Liver (tissue), 8 donors: ENCODE measurements at regions not wholly inside any gene's neighbourhood (a gene's known extent, or its start where the extent isn't known, plus 50 kb on each side); places are given as distances from the start of the nearest gene placed in this dataset.

ENCODE experiments used
- DNase-seq: peaks from one replicate; pipeline ENCODE4 v3.0.0-alpha.2; 2017; ENCODE audit warnings: low spot score
- H3K27ac ChIP-seq, 2 donors: one replicate each; pipeline ENCODE4 v1.7.0; 2013; ENCODE audit warnings: inconsistent platforms in 2 of 2, low read length in 2 of 2, control low read depth in 1 of 2, low read depth in 1 of 2, mild to moderate bottlenecking in 1 of 2
- H3K27me3 ChIP-seq, 4 donors: one replicate each; pipeline versions ENCODE4 v1.6.1 to v1.7.0; 2013; ENCODE audit warnings: low read length in 3 of 4, inconsistent platforms in 1 of 4, mild to moderate bottlenecking in 1 of 4, moderate library complexity in 1 of 4; ENCODE audit not compliant: control insufficient read depth in 4 of 4, insufficient read depth in 4 of 4
- H3K36me3 ChIP-seq, 4 donors: one replicate each; pipeline versions ENCODE4 v1.6.1 to v1.7.0; 2013; ENCODE audit warnings: low read length in 3 of 4, mild to moderate bottlenecking in 3 of 4, low read depth in 1 of 4, moderate library complexity in 1 of 4; ENCODE audit not compliant: control insufficient read depth in 4 of 4, insufficient read depth in 3 of 4
- H3K4me1 ChIP-seq, 4 donors: one replicate each; pipeline versions ENCODE4 v1.6.1 to v1.7.0; 2013; ENCODE audit warnings: low read length in 3 of 4, mild to moderate bottlenecking in 3 of 4, moderate library complexity in 1 of 4; ENCODE audit not compliant: control insufficient read depth in 4 of 4, insufficient read depth in 4 of 4
- H3K4me3 ChIP-seq, 3 donors: one replicate each; pipeline versions ENCODE4 v1.6.1 to v1.7.0; 2013; ENCODE audit warnings: low read length in 3 of 3, control low read depth in 1 of 3, low read depth in 1 of 3, mild to moderate bottlenecking in 1 of 3
- H3K9ac ChIP-seq, 2 donors: one replicate each; pipeline ENCODE4 v1.7.0; 2013; ENCODE audit warnings: low read length in 2 of 2, mild to moderate bottlenecking in 2 of 2, moderate library complexity in 2 of 2, control low read depth in 1 of 2, low read depth in 1 of 2
- H3K9me3 ChIP-seq, 4 donors: one replicate each; pipeline versions ENCODE4 v1.6.1 to v1.7.0; 2013; ENCODE audit warnings: low read length in 3 of 4; ENCODE audit not compliant: control insufficient read depth in 4 of 4
- ATF3 ChIP-seq: IDR thresholded peaks from 2 replicates; pipeline ENCODE4 v1.6.1; 2016; ENCODE audit warnings: antibody characterized with exemption
- CTCF ChIP-seq: fragments of 150-350 bp; IDR thresholded peaks from 2 replicates; pipeline ENCODE4 v1.5.1; 2017; ENCODE audit warnings: improper control_type of control experiment, low read depth, low read length; ENCODE audit not compliant: missing input control
- EGR1 ChIP-seq, 2 donors: IDR thresholded peaks; 2 replicates each; pipeline ENCODE4 v1.6.1; 2016 to 2018; ENCODE audit warnings: antibody characterized with exemption in 2 of 2, low read depth in 2 of 2
- GABPA ChIP-seq, 2 donors: IDR thresholded peaks in 1 of 2; conservative IDR thresholded peaks in 1 of 2; 2 replicates each; pipeline ENCODE4 v1.6.1; 2016; ENCODE audit warnings: antibody characterized with exemption in 2 of 2, mild to moderate bottlenecking in 1 of 2, moderate library complexity in 1 of 2
- HNF4A ChIP-seq, 2 donors: conservative IDR thresholded peaks; 2 replicates each; pipeline ENCODE4 v1.6.1; 2016; ENCODE audit warnings: antibody characterized with exemption in 2 of 2, mild to moderate bottlenecking in 2 of 2
- HNF4G ChIP-seq: IDR thresholded peaks from 2 replicates; pipeline ENCODE4 v1.6.1; 2016; ENCODE audit warnings: antibody characterized with exemption
- JUND ChIP-seq, 2 donors: IDR thresholded peaks; 2 replicates each; pipeline ENCODE4 v1.6.1; 2016; ENCODE audit warnings: antibody characterized with exemption in 2 of 2
- MAX ChIP-seq: IDR thresholded peaks from 2 replicates; pipeline ENCODE4 v1.6.1; 2016; ENCODE audit warnings: antibody characterized with exemption
- NR2F2 ChIP-seq: IDR thresholded peaks from 2 replicates; pipeline ENCODE4 v1.6.1; 2016; ENCODE audit warnings: antibody characterized with exemption
- RAD21 ChIP-seq, 2 donors: IDR thresholded peaks; 2 replicates each; pipeline ENCODE4 v1.6.1; 2016; ENCODE audit warnings: antibody characterized with exemption in 2 of 2, mild to moderate bottlenecking in 2 of 2
- REST ChIP-seq: IDR thresholded peaks from 2 replicates; pipeline ENCODE4 v1.6.1; 2016; ENCODE audit warnings: antibody characterized with exemption, mild to moderate bottlenecking
- RXRA ChIP-seq, 2 donors: IDR thresholded peaks; 2 replicates each; pipeline ENCODE4 v1.6.1; 2017 to 2018; ENCODE audit warnings: antibody characterized with exemption in 2 of 2, mild to moderate bottlenecking in 1 of 2
- SP1 ChIP-seq: IDR thresholded peaks from 2 replicates; pipeline ENCODE4 v1.6.1; 2018; ENCODE audit warnings: antibody characterized with exemption, mild to moderate bottlenecking
- TAF1 ChIP-seq: conservative IDR thresholded peaks from 2 replicates; pipeline ENCODE4 v1.6.1; 2016; ENCODE audit warnings: antibody characterized with exemption, mild to moderate bottlenecking
- YY1 ChIP-seq: IDR thresholded peaks from 2 replicates; pipeline ENCODE4 v1.6.1; 2016; ENCODE audit warnings: antibody characterized with exemption, mild to moderate bottlenecking
- ZBTB33 ChIP-seq: IDR thresholded peaks from 2 replicates; pipeline ENCODE4 v1.6.1; 2016; ENCODE audit warnings: antibody characterized with exemption
- WGBS: extraction: QIAGEN DNeasy Blood & Tissue Kit; methylation state at CpG from one replicate; pipeline ENCODE4 v1.1.7; 2013; 5-methylcytosine and 5-hydroxymethylcytosine counted together
- donor health status: healthy.
- donor health status: healthy.
- donor health status: healthy.
- donor health status: healthy.
- donor health status: healthy.

- no peak for DNase-seq
- TF ChIP-seq RAD21 (IDR thresholded peaks at IDR 0.05) (no peak), HNF4A (conservative IDR thresholded peaks at IDR 0.05) (no peak), EGR1 (IDR thresholded peaks at IDR 0.05; ENCODE audit: low read depth in 2 of 2) (no peak), CTCF (no peak), GABPA (IDR thresholded peaks at IDR 0.05 in 1 of 2, conservative IDR thresholded peaks at IDR 0.05 in 1 of 2) (no peak), ZBTB33 (no peak), TAF1 (no peak), NR2F2 (no peak)
- Histone ChIP-seq H3K4me1 (no peaks in the 10 kb centered on the region), H3K9ac (no peak overlapping the region), H3K27ac (no peak overlapping the region), H3K36me3 (no peaks in the 10 kb centered on the region), H3K27me3 (no peaks in the 10 kb centered on the region), H3K4me3 (no peak overlapping the region), H3K9me3 (no peaks in the 10 kb centered on the region)
- 49% methylated on average over 2 of the region's 2 CpGs for WGBS
These were observed 82.6 kb upstream of the GLI3 start for GRCh38 chr7:42319631-42320030.

GRCh38 chr7:42315631-42316030, 78.6 kb upstream of the GLI3 start:
- H3K9ac ChIP-seq, result no peak overlapping the region
- peaks cover 0 to 3% (median 1%) of the 10 kb centered on the region in 4 donors for H3K9me3 ChIP-seq
- no peak for TF ChIP-seq CTCF
- no peak for TF ChIP-seq NR2F2
- TF ChIP-seq YY1, result no peak
- no peak for TF ChIP-seq RAD21 (IDR thresholded peaks at IDR 0.05)
- TF ChIP-seq SP1, result no peak
- no peak for TF ChIP-seq JUND (IDR thresholded peaks at IDR 0.05)
- DNase-seq, result no peak
- H3K4me1 ChIP-seq, result no peaks in the 10 kb centered on the region
- no peaks in the 10 kb centered on the region for H3K36me3 ChIP-seq
- no peak overlapping the region for H3K4me3 ChIP-seq
- H3K27ac ChIP-seq, result no peak overlapping the region
- no peaks in the 10 kb centered on the region for H3K27me3 ChIP-seq

GRCh38 chr7:42315103-42315502, 78.1 kb upstream of the GLI3 start:
- no peak overlapping the region for H3K4me3 ChIP-seq
- H3K9ac ChIP-seq, result no peak overlapping the region
- H3K36me3 ChIP-seq, result no peaks in the 10 kb centered on the region
- peaks cover 0 to 3% (median 1%) of the 10 kb centered on the region in 4 donors for H3K9me3 ChIP-seq
- H3K27ac ChIP-seq, result no peak overlapping the region
- 53% methylated on average over 3 of the region's 3 CpGs for WGBS
- no peaks in the 10 kb centered on the region for H3K4me1 ChIP-seq
- H3K27me3 ChIP-seq, result no peaks in the 10 kb centered on the region
- DNase-seq, result no peak
- TF ChIP-seq HNF4G (no peak), JUND (IDR thresholded peaks at IDR 0.05) (no peak), TAF1 (no peak), RXRA (IDR thresholded peaks at IDR 0.05) (no peak), ATF3 (no peak), SP1 (no peak), MAX (no peak), REST (no peak), HNF4A (conservative IDR thresholded peaks at IDR 0.05) (no peak), RAD21 (IDR thresholded peaks at IDR 0.05) (no peak)
